ENCODE measurements at regions not wholly inside any gene's neighbourhood (a gene's known extent, or its start where the extent isn't known, plus 50 kb on each side); places are given as distances from the start of the nearest gene placed in this dataset.

GRCh38 chr7:145050415-145050814 lies 214.6 kb upstream of the TPK1 start:
- no peak for TF ChIP-seq EZH2 (IDR thresholded peaks at IDR 0.05; ENCODE audit: borderline replicate concordance)
- no peak for TF ChIP-seq CTCF (IDR thresholded peaks at IDR 0.05; ENCODE audit: poor library complexity)
